ENCODE measurements at regions not wholly inside any gene's neighbourhood (a gene's known extent, or its start where the extent isn't known, plus 50 kb on each side); places are given as distances from the start of the nearest gene placed in this dataset.

- no peak for TF ChIP-seq EZH2 (IDR thresholded peaks at IDR 0.05; ENCODE audit: borderline replicate concordance, low read depth, low read length, poor library complexity, severe bottlenecking)
- TF ChIP-seq, protein P1, sequence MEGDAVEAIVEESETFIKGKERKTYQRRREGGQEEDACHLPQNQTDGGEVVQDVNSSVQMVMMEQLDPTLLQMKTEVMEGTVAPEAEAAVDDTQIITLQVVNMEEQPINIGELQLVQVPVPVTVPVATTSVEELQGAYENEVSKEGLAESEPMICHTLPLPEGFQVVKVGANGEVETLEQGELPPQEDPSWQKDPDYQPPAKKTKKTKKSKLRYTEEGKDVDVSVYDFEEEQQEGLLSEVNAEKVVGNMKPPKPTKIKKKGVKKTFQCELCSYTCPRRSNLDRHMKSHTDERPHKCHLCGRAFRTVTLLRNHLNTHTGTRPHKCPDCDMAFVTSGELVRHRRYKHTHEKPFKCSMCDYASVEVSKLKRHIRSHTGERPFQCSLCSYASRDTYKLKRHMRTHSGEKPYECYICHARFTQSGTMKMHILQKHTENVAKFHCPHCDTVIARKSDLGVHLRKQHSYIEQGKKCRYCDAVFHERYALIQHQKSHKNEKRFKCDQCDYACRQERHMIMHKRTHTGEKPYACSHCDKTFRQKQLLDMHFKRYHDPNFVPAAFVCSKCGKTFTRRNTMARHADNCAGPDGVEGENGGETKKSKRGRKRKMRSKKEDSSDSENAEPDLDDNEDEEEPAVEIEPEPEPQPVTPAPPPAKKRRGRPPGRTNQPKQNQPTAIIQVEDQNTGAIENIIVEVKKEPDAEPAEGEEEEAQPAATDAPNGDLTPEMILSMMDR (conservative IDR thresholded peaks at IDR 0.05; ENCODE audit: low read depth, low read length), result no peak
Observed at GRCh38 chr22:27468712-27469111, 332.8 kb downstream of the MN1 start.

Measured in A673 (cell line).